ENCODE measurements at regions not wholly inside any gene's neighbourhood (a gene's known extent, or its start where the extent isn't known, plus 50 kb on each side); places are given as distances from the start of the nearest gene placed in this dataset.

DNA sequence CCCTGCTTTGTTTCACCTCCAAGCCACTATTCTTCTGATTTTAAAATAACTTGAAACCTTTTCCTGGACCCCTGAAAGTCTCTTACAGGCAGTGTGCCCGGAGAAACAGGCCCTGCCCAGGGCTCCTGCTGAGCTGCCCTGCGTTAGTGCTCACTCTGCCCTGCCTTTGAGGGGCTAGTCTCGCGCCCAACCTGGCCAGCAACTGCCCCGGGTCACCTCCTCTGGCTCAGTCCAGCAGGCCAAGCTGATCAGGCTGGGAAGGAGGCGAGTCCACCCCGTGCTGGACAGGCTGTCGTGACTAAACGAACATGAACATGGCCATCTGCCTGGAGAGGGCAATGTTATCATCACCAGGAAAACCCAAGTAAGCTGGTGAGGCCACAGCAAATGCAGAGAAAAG is 245.4 kb downstream of the ANKRD60 start:
- TF ChIP-seq CTCF (optimal IDR thresholded peaks at IDR 0.05 in 1 of 3, IDR thresholded peaks at IDR 0.05 in 1 of 3, conservative IDR thresholded peaks at IDR 0.05 in 1 of 3; ENCODE audit: extremely low read depth in 1 of 3, insufficient read depth in 2 of 3, low read length in 3 of 3): no peak
- TF ChIP-seq EZH2 (IDR thresholded peaks at IDR 0.05; ENCODE audit: low read length): no peak
- DNase-seq (ENCODE audit: low read depth, low spot score) (no peak), FAIRE-seq (no peak)
- dilution Hi-C loops (cut with MboI; ENCODE audit: extremely low pct_ligation_motif_present, low sequenced_read_pairs): no loop called here
- H3K9me3 ChIP-seq (ENCODE audit: control insufficient read depth, low read depth, low read length): no peaks in the 10 kb centered on the region
- H3K9ac ChIP-seq (ENCODE audit: control insufficient read depth, extremely low read depth, insufficient read depth, low read length): no peak overlapping the region
- H3K27me3 ChIP-seq (ENCODE audit: control insufficient read depth, extremely low read depth, insufficient read depth, low read length): peaks cover 41% of the 10 kb centered on the region
- H3K27ac ChIP-seq (ENCODE audit: control insufficient read depth, insufficient read depth, low read length): no peak overlapping the region
- no peak overlapping the region for H2AFZ ChIP-seq (ENCODE audit: control insufficient read depth, low read length)
- H3K9me1 ChIP-seq (ENCODE audit: control insufficient read depth, extremely low read depth, insufficient read depth, low read length): peaks cover 3% of the 10 kb centered on the region
- H4K20me1 ChIP-seq (ENCODE audit: control insufficient read depth, extremely low read depth, insufficient read depth, low read length): no peaks in the 10 kb centered on the region
- no peaks in the 10 kb centered on the region for H3K36me3 ChIP-seq (ENCODE audit: control insufficient read depth in 2 of 2, extremely low read depth in 1 of 2, insufficient read depth in 2 of 2, low read length in 2 of 2)
- H3K4me1 ChIP-seq (ENCODE audit: control insufficient read depth, extremely low read depth, insufficient read depth, low read length): no peaks in the 10 kb centered on the region
- no peaks in the 10 kb centered on the region for H3K79me2 ChIP-seq (ENCODE audit: control insufficient read depth, insufficient read depth, low read length)
- H3K4me3 ChIP-seq (ENCODE audit: control insufficient read depth in 2 of 3, extremely low read depth in 1 of 3, insufficient read depth in 2 of 3, low read depth in 1 of 3, low read length in 3 of 3): no peak overlapping the region
- no peak overlapping the region for H3K4me2 ChIP-seq (ENCODE audit: control insufficient read depth, extremely low read depth, insufficient read depth, low read depth, low read length)

GRCh38 chr20:57980506-57980905 is 247.9 kb downstream of the ANKRD60 start:
- H3K4me1 ChIP-seq (ENCODE audit: control insufficient read depth, extremely low read depth, insufficient read depth, low read length): peaks cover 4% of the 10 kb centered on the region
- no peaks in the 10 kb centered on the region for H3K79me2 ChIP-seq (ENCODE audit: control insufficient read depth, insufficient read depth, low read length)
- H3K9me3 ChIP-seq (ENCODE audit: control insufficient read depth, low read depth, low read length): no peaks in the 10 kb centered on the region
- DNase-seq (ENCODE audit: low read depth, low spot score) (no peak), FAIRE-seq (no peak)
- H2AFZ ChIP-seq (ENCODE audit: control insufficient read depth, low read length): no peak overlapping the region
- peaks cover 3% of the 10 kb centered on the region for H3K9me1 ChIP-seq (ENCODE audit: control insufficient read depth, extremely low read depth, insufficient read depth, low read length)
- no peak overlapping the region for H3K4me3 ChIP-seq (ENCODE audit: control insufficient read depth in 2 of 3, extremely low read depth in 1 of 3, insufficient read depth in 2 of 3, low read depth in 1 of 3, low read length in 3 of 3)
- TF ChIP-seq CTCF (optimal IDR thresholded peaks at IDR 0.05 in 1 of 3, IDR thresholded peaks at IDR 0.05 in 1 of 3, conservative IDR thresholded peaks at IDR 0.05 in 1 of 3; ENCODE audit: extremely low read depth in 1 of 3, insufficient read depth in 2 of 3, low read length in 3 of 3) (no peak), EZH2 (IDR thresholded peaks at IDR 0.05; ENCODE audit: low read length) (no peak)
- H3K4me2 ChIP-seq (ENCODE audit: control insufficient read depth, extremely low read depth, insufficient read depth, low read depth, low read length): no peak overlapping the region
- no peaks in the 10 kb centered on the region for H4K20me1 ChIP-seq (ENCODE audit: control insufficient read depth, extremely low read depth, insufficient read depth, low read length)
- no peak overlapping the region for H3K27ac ChIP-seq (ENCODE audit: control insufficient read depth, insufficient read depth, low read length)
- H3K36me3 ChIP-seq (ENCODE audit: control insufficient read depth in 2 of 2, extremely low read depth in 1 of 2, insufficient read depth in 2 of 2, low read length in 2 of 2): no peaks in the 10 kb centered on the region
- dilution Hi-C loops (cut with MboI; ENCODE audit: extremely low pct_ligation_motif_present, low sequenced_read_pairs): no loop called here
- peaks cover 47% of the 10 kb centered on the region for H3K27me3 ChIP-seq (ENCODE audit: control insufficient read depth, extremely low read depth, insufficient read depth, low read length)
- H3K9ac ChIP-seq (ENCODE audit: control insufficient read depth, extremely low read depth, insufficient read depth, low read length): no peak overlapping the region
